Nephron (organoid): ENCODE measurements at regions not wholly inside any gene's neighbourhood (a gene's known extent, or its start where the extent isn't known, plus 50 kb on each side); places are given as distances from the start of the nearest gene placed in this dataset.
"Not testable (repeated sequence)": the region's sequence is repeated elsewhere in the genome, so short reads cannot be mapped to it uniquely, and the experiment has no call there.

Experiments used
- H3K27ac Mint-ChIP-seq, 3 experiments: 2 replicates each; pipeline ENCODE4 v1.8.0; 2020; ENCODE audit warnings: mixed read lengths in 3 of 3, mild to moderate bottlenecking in 2 of 3, moderate library complexity in 1 of 3
- H3K27me3 Mint-ChIP-seq: 2 replicates; pipeline ENCODE4 v1.8.0; 2021; ENCODE audit warnings: low read depth, mild to moderate bottlenecking, moderate library complexity, mixed read lengths
- H3K36me3 Mint-ChIP-seq: 2 replicates; pipeline ENCODE4 v1.8.0; 2020; ENCODE audit warnings: low read depth, mixed read lengths
- H3K4me1 Mint-ChIP-seq: 2 replicates; pipeline ENCODE4 v1.8.0; 2020; ENCODE audit warnings: mixed read lengths
- H3K4me3 Mint-ChIP-seq, 3 experiments: 2 replicates each; pipeline ENCODE4 v1.8.0; 2020; ENCODE audit warnings: mild to moderate bottlenecking in 3 of 3, mixed read lengths in 3 of 3, moderate library complexity in 2 of 3
- H3K9me3 Mint-ChIP-seq: 2 replicates; pipeline ENCODE4 v1.8.0; 2020; ENCODE audit warnings: mixed read lengths

GRCh38 chr21:10384304-10384861, 137.0 kb upstream of the TPTE start:
- H3K4me1 Mint-ChIP-seq, H3K36me3 Mint-ChIP-seq: not testable (repeated sequence)

GRCh38 chr21:10385202-10385601, 136.2 kb upstream of the TPTE start:
- H3K9me3 Mint-ChIP-seq, H3K36me3 Mint-ChIP-seq, H3K4me1 Mint-ChIP-seq, H3K27ac Mint-ChIP-seq, H3K27me3 Mint-ChIP-seq, H3K4me3 Mint-ChIP-seq: not testable (repeated sequence)

More at GRCh38 chr21:10384304-10384861, 137.0 kb upstream of the TPTE start:
- not testable (repeated sequence) for H3K4me3 Mint-ChIP-seq, H3K27ac Mint-ChIP-seq, H3K27me3 Mint-ChIP-seq, H3K9me3 Mint-ChIP-seq

- H3K4me1 Mint-ChIP-seq, H3K36me3 Mint-ChIP-seq, H3K27me3 Mint-ChIP-seq, H3K27ac Mint-ChIP-seq, H3K4me3 Mint-ChIP-seq, H3K9me3 Mint-ChIP-seq: not testable (repeated sequence)
These were observed 135.4 kb upstream of the TPTE start for GRCh38 chr21:10385898-10386527.

- not testable (repeated sequence) for H3K9me3 Mint-ChIP-seq, H3K4me3 Mint-ChIP-seq, H3K36me3 Mint-ChIP-seq, H3K4me1 Mint-ChIP-seq, H3K27ac Mint-ChIP-seq, H3K27me3 Mint-ChIP-seq
These were observed 133.5 kb upstream of the TPTE start for GRCh38 chr21:10387692-10388450.

- H3K4me3 Mint-ChIP-seq, H3K36me3 Mint-ChIP-seq, H3K9me3 Mint-ChIP-seq: not testable (repeated sequence)
These were observed 132.8 kb upstream of the TPTE start for GRCh38 chr21:10388625-10389024.

GRCh38 chr21:10392301-10392700, 129.1 kb upstream of the TPTE start:
- H3K27ac Mint-ChIP-seq, H3K27me3 Mint-ChIP-seq, H3K4me3 Mint-ChIP-seq, H3K4me1 Mint-ChIP-seq, H3K9me3 Mint-ChIP-seq, H3K36me3 Mint-ChIP-seq: not testable (repeated sequence)

More at GRCh38 chr21:10388625-10389024, 132.8 kb upstream of the TPTE start:
- H3K4me1 Mint-ChIP-seq, H3K27me3 Mint-ChIP-seq, H3K27ac Mint-ChIP-seq: not testable (repeated sequence)

GRCh38 chr21:10395963-10396362, 125.4 kb upstream of the TPTE start:
- not testable (repeated sequence) for H3K9me3 Mint-ChIP-seq, H3K27ac Mint-ChIP-seq, H3K27me3 Mint-ChIP-seq, H3K36me3 Mint-ChIP-seq, H3K4me3 Mint-ChIP-seq, H3K4me1 Mint-ChIP-seq

- H3K27ac Mint-ChIP-seq, H3K36me3 Mint-ChIP-seq, H3K4me1 Mint-ChIP-seq, H3K9me3 Mint-ChIP-seq, H3K27me3 Mint-ChIP-seq, H3K4me3 Mint-ChIP-seq: not testable (repeated sequence)
These were observed 123.9 kb upstream of the TPTE start for GRCh38 chr21:10397495-10397915.

- H3K4me3 Mint-ChIP-seq, H3K4me1 Mint-ChIP-seq, H3K27ac Mint-ChIP-seq, H3K27me3 Mint-ChIP-seq, H3K9me3 Mint-ChIP-seq, H3K36me3 Mint-ChIP-seq: not testable (repeated sequence)
These were observed 122.5 kb upstream of the TPTE start for GRCh38 chr21:10398692-10399489.

GRCh38 chr21:10400622-10401361, 120.6 kb upstream of the TPTE start:
- not testable (repeated sequence) for H3K4me3 Mint-ChIP-seq, H3K36me3 Mint-ChIP-seq, H3K27ac Mint-ChIP-seq, H3K4me1 Mint-ChIP-seq, H3K27me3 Mint-ChIP-seq
- H3K9me3 Mint-ChIP-seq: peaks cover 16% of the 10 kb centered on the region

- not testable (repeated sequence) for H3K27ac Mint-ChIP-seq, H3K4me3 Mint-ChIP-seq, H3K4me1 Mint-ChIP-seq, H3K36me3 Mint-ChIP-seq, H3K27me3 Mint-ChIP-seq
- H3K9me3 Mint-ChIP-seq: peaks cover 19% of the 10 kb centered on the region
These were observed 118.9 kb upstream of the TPTE start for GRCh38 chr21:10402461-10402860.

- H3K4me3 Mint-ChIP-seq, H3K27ac Mint-ChIP-seq, H3K27me3 Mint-ChIP-seq, H3K4me1 Mint-ChIP-seq, H3K36me3 Mint-ChIP-seq: not testable (repeated sequence)
- H3K9me3 Mint-ChIP-seq: peaks cover 20% of the 10 kb centered on the region
These were observed 116.1 kb upstream of the TPTE start for GRCh38 chr21:10405331-10405730.

- H3K4me3 Mint-ChIP-seq, H3K27me3 Mint-ChIP-seq, H3K36me3 Mint-ChIP-seq, H3K27ac Mint-ChIP-seq, H3K4me1 Mint-ChIP-seq: not testable (repeated sequence)
- peaks cover 13% of the 10 kb centered on the region for H3K9me3 Mint-ChIP-seq
These were observed 111.6 kb upstream of the TPTE start for GRCh38 chr21:10409786-10410185.

GRCh38 chr21:10410354-10410929, 110.9 kb upstream of the TPTE start:
- not testable (repeated sequence) for H3K27ac Mint-ChIP-seq, H3K36me3 Mint-ChIP-seq, H3K27me3 Mint-ChIP-seq, H3K4me1 Mint-ChIP-seq, H3K4me3 Mint-ChIP-seq, H3K9me3 Mint-ChIP-seq
